ENCODE measurements at regions not wholly inside any gene's neighbourhood (a gene's known extent, or its start where the extent isn't known, plus 50 kb on each side); places are given as distances from the start of the nearest gene placed in this dataset.

DNA sequence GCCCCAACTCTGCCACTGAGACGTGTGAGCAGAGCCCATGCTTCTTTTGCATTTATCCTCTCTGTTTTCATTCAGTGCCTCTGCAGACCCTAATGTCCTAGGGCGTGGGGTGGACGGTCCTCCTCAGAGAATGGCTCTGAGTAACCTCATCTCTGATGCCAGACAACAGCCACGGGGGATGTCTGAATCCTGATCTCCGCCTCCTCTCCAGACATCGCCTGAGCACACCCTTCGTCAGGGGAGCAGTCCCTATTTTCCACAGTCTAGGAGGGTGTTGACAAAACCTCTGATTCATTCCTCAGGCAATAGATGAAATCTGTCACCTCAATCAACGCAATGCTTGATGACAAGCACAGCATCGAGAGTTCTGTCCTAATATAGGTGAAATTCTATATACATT lies 109.2 kb upstream of the DYRK2 start:
- no peak for TF ChIP-seq CTCF (optimal IDR thresholded peaks at IDR 0.05 in 1 of 3, IDR thresholded peaks at IDR 0.05 in 1 of 3, conservative IDR thresholded peaks at IDR 0.05 in 1 of 3; ENCODE audit: extremely low read depth in 1 of 3, insufficient read depth in 2 of 3, low read length in 3 of 3)
- TF ChIP-seq EZH2 (IDR thresholded peaks at IDR 0.05; ENCODE audit: low read length), result no peak

All from keratinocyte (primary cell).